HepG2 (cell line): ENCODE measurements at regions not wholly inside any gene's neighbourhood (a gene's known extent, or its start where the extent isn't known, plus 50 kb on each side); places are given as distances from the start of the nearest gene placed in this dataset.

Experiments used
- ATAC-seq: fragments of 200-7000 bp; cut with Tn5 transposase; 3 replicates; pipeline ENCODE4 v1.9.1; 2020; ENCODE audit warnings: mild to moderate bottlenecking, moderate library complexity
- BruUV-seq: library from RNA; stranded (reverse); fragments of 400-500 nt; replicated peaks from 2 replicates; lab custom pipeline; 2021; lab: Mats Ljungman, UMichigan
- CTCF ChIA-PET: fragments of 300-600 bp; formaldehyde crosslinking; extraction: SDS; loops from one replicate; lab custom pipeline; 2021; ENCODE audit warnings: low total read pairs, inconsistent platforms, low intra/inter-chr PET ratio; lab: Yijun Ruan, JAX
- POLR2A ChIA-PET: fragments of 350-600 bp; sonication (Branson Sonifier 250); formaldehyde crosslinking; loops from one replicate; lab custom pipeline; 2020; ENCODE audit warnings: antibody characterized with exemption, inconsistent platforms; lab: Yijun Ruan, JAX
- DNase-seq: peaks from one replicate; pipeline ENCODE4 v3.0.0-alpha.2; 2015; ENCODE audit warnings: low spot score
- FAIRE-seq: peaks from 3 replicates; lab custom pipeline; 2011; peaks lifted over from hg19 to GRCh38; lab: Jason Lieb, UNC
- H2AFZ ChIP-seq: one replicate; pipeline ENCODE4 v1.6.1; 2011; ENCODE audit warnings: low read length, inconsistent platforms
- H3K27ac ChIP-seq: fragments of 300-600 bp; 3 replicates; pipeline ENCODE4 v1.8.0; 2011; ENCODE audit warnings: mixed run types, mild to moderate bottlenecking, mixed read lengths, low read length, inconsistent platforms; ENCODE audit not compliant: insufficient read depth; ENCODE audit errors: extremely low read length
- H3K27me3 ChIP-seq, 2 experiments: fragments of 200-600 bp in 1 of 2; 2 replicates in 1 of 2; 3 replicates in 1 of 2; pipeline versions ENCODE4 v1.6.0 to v1.8.0; 2011; ENCODE audit warnings: low read length in 2 of 2, mild to moderate bottlenecking in 2 of 2, moderate library complexity in 2 of 2, inconsistent platforms in 1 of 2; ENCODE audit not compliant: insufficient read depth in 2 of 2, control insufficient read depth in 1 of 2
- H3K36me3 ChIP-seq, 2 experiments: fragments of 200-600 bp in 1 of 2; replicated peaks in 1 of 2; 2 replicates in 1 of 2; 3 replicates in 1 of 2; pipeline versions ENCODE4 v1.5.1 to v1.8.0; 2011; ENCODE audit warnings: low read length in 2 of 2, inconsistent platforms in 1 of 2; ENCODE audit not compliant: insufficient read depth in 2 of 2, control insufficient read depth in 1 of 2
- H3K4me1 ChIP-seq: 2 replicates; pipeline ENCODE4 v1.5.1; 2012; ENCODE audit warnings: low read length, inconsistent platforms; ENCODE audit not compliant: insufficient read depth
- H3K4me2 ChIP-seq: 2 replicates; pipeline ENCODE4 v1.6.0; 2011; ENCODE audit warnings: low read depth, low read length, inconsistent platforms
- H3K4me3 ChIP-seq, 3 experiments: fragments of 200-600 bp in 1 of 3; sonication (generic), shearing (Covaris generic) in 1 of 3; replicated peaks in 1 of 3; 2 replicates each; pipeline ENCODE4 v1.5.1; 2011 to 2016; ENCODE audit warnings: low read length in 3 of 3, inconsistent platforms in 2 of 3, low read depth in 2 of 3, mild to moderate bottlenecking in 2 of 3, control low read depth in 1 of 3, mixed read lengths in 1 of 3; ENCODE audit not compliant: insufficient read depth in 1 of 3
- H3K79me2 ChIP-seq: one replicate; pipeline ENCODE4 v1.6.1; 2011; ENCODE audit warnings: low read length, inconsistent platforms; ENCODE audit not compliant: insufficient read depth
- H3K9ac ChIP-seq: 2 replicates; pipeline ENCODE4 v1.6.0; 2011; ENCODE audit warnings: mild to moderate bottlenecking, low read depth, low read length, inconsistent platforms; ENCODE audit not compliant: insufficient read depth
- H3K9me3 ChIP-seq: 2 replicates; pipeline ENCODE4 v1.5.1; 2012; ENCODE audit warnings: mild to moderate bottlenecking, low read length
- H4K20me1 ChIP-seq: 2 replicates; pipeline ENCODE4 v1.6.0; 2011; ENCODE audit warnings: inconsistent platforms, mild to moderate bottlenecking, low read length, moderate library complexity; ENCODE audit not compliant: insufficient read depth
- ARHGAP35 ChIP-seq: sonication (generic); formaldehyde crosslinking; IDR thresholded peaks from 2 replicates; pipeline ENCODE4 v1.9.0; 2022; ENCODE audit warnings: mild to moderate bottlenecking, inconsistent platforms, moderate library complexity, missing genetic modification reagents, borderline replicate concordance
- CBX1 ChIP-seq: IDR thresholded peaks from one replicate; pipeline ENCODE4 v1.6.1; 2016; ENCODE audit warnings: antibody characterized with exemption, low read depth
- DDIT3 ChIP-seq: sonication (generic); formaldehyde crosslinking; IDR thresholded peaks from 2 replicates; pipeline ENCODE4 v1.4.0; 2020; ENCODE audit warnings: mild to moderate bottlenecking, missing genetic modification reagents
- E2F5 ChIP-seq: sonication (generic); formaldehyde crosslinking; conservative IDR thresholded peaks from 2 replicates; pipeline ENCODE4 v1.4.0; 2020; ENCODE audit warnings: missing genetic modification reagents
- GABPA ChIP-seq, 2 experiments: IDR thresholded peaks; 2 replicates each; pipeline ENCODE4 v1.6.1; 2011 to 2016; ENCODE audit warnings: low read depth in 2 of 2, low read length in 1 of 2, missing biosample characterization in 1 of 2, missing genetic modification characterization in 1 of 2
- KDM3A ChIP-seq: IDR thresholded peaks from 2 replicates; pipeline ENCODE4 v1.6.1; 2018; ENCODE audit warnings: low read depth, missing compliant biosample characterization
- RNF219 ChIP-seq: sonication (generic); formaldehyde crosslinking; IDR thresholded peaks from 2 replicates; pipeline ENCODE4 v1.5.0; 2020; ENCODE audit warnings: mild to moderate bottlenecking, missing genetic modification reagents
- SNAPC2 ChIP-seq: sonication (generic); formaldehyde crosslinking; IDR thresholded peaks from 2 replicates; pipeline ENCODE4 v1.8.1; 2022; ENCODE audit warnings: mild to moderate bottlenecking, missing genetic modification reagents
- TBL1XR1 ChIP-seq: fragments of 150-350 bp; IDR thresholded peaks from 2 replicates; pipeline ENCODE4 v1.6.1; 2014; ENCODE audit warnings: borderline replicate concordance, low read length; ENCODE audit not compliant: partially characterized antibody
- TRIM24 ChIP-seq: sonication (generic); formaldehyde crosslinking; IDR thresholded peaks from 2 replicates; pipeline ENCODE4 v1.8.0; 2022; ENCODE audit warnings: mild to moderate bottlenecking, missing genetic modification reagents
- ZBTB40 ChIP-seq, 2 experiments: fragments of 450-650 bp in 1 of 2; sonication (generic) in 1 of 2; formaldehyde crosslinking in 1 of 2; IDR thresholded peaks; 2 replicates each; pipeline versions ENCODE4 v1.6.1 to v1.8.0; 2016 to 2022; ENCODE audit warnings: antibody characterized with exemption in 1 of 2, mild to moderate bottlenecking in 1 of 2, missing genetic modification reagents in 1 of 2
- ZNF558 ChIP-seq: sonication (generic); formaldehyde crosslinking; IDR thresholded peaks from 2 replicates; pipeline ENCODE4 v1.9.0; 2022; ENCODE audit warnings: mild to moderate bottlenecking, missing genetic modification reagents, borderline replicate concordance
- WGBS: methylation state at CpG from one replicate; pipeline ENCODE4 v1.1.6; 2017; ENCODE audit warnings: low lambda C conversion rate; 5-methylcytosine and 5-hydroxymethylcytosine counted together
- in situ Hi-C: cut with HindIII; loops from 2 replicates; pipeline ENCODE4 v1.10.0; 2017; ENCODE audit warnings: low pct_unique_long_range_greater_than_20kb; ENCODE audit not compliant: extremely low pct_ligation_motif_present
- intact Hi-C: fragments of 100-400 bp; cut with micrococcal nuclease; formaldehyde crosslinking; loops from one replicate; pipeline ENCODE4 v1.10.0; 2022; ENCODE audit not compliant: unreplicated experiment

- no peaks in the 10 kb centered on the region for H3K27me3 ChIP-seq
- 25% methylated on average over 2 of the region's 2 CpGs for WGBS
- no peak for FAIRE-seq
- DNase-seq, result no peak
- H3K36me3 ChIP-seq, result no peaks in the 10 kb centered on the region
- no TSS peak for BruUV-seq
- no peaks in the 10 kb centered on the region for H3K4me1 ChIP-seq
- no peak for ATAC-seq
- no peak overlapping the region for H3K4me2 ChIP-seq
- H3K79me2 ChIP-seq, result no peaks in the 10 kb centered on the region
- CTCF ChIA-PET, result no interaction called here
- intact Hi-C loops, result no loop called here
- no peak overlapping the region for H3K4me3 ChIP-seq
- H3K27ac ChIP-seq, result no peak overlapping the region
- no peak overlapping the region for H2AFZ ChIP-seq
- in situ Hi-C loops, result no loop called here
- POLR2A ChIA-PET, result no interaction called here
- H3K9ac ChIP-seq, result no peak overlapping the region
- peaks cover 80% of the 10 kb centered on the region for H3K9me3 ChIP-seq
- no peaks in the 10 kb centered on the region for H4K20me1 ChIP-seq
- TF ChIP-seq KDM3A (CRISPR knock-in tag) (no peak), SNAPC2 (no peak), DDIT3 (CRISPR knock-in tag) (no peak), E2F5 (CRISPR knock-in tag) (no peak), ZBTB40 (IDR thresholded peaks at IDR 0.05) (no peak), ZBTB40 (CRISPR knock-in tag; IDR thresholded peaks at IDR 0.05) (no peak), ZNF558 (CRISPR knock-in tag) (no peak), TRIM24 (CRISPR knock-in tag) (no peak), ARHGAP35 (no peak), GABPA (IDR thresholded peaks at IDR 0.05; ENCODE audit: low read depth, low read length) (no peak), GABPA (CRISPR knock-in tag; IDR thresholded peaks at IDR 0.05; ENCODE audit: low read depth) (no peak), RNF219 (CRISPR knock-in tag) (no peak), TBL1XR1 (no peak), CBX1 (no peak)
Measured at GRCh38 chr9:118455788-118456187, 751.6 kb downstream of the TLR4 start.
